ENCODE measurements at regions not wholly inside any gene's neighbourhood (a gene's known extent, or its start where the extent isn't known, plus 50 kb on each side); places are given as distances from the start of the nearest gene placed in this dataset.

DNA sequence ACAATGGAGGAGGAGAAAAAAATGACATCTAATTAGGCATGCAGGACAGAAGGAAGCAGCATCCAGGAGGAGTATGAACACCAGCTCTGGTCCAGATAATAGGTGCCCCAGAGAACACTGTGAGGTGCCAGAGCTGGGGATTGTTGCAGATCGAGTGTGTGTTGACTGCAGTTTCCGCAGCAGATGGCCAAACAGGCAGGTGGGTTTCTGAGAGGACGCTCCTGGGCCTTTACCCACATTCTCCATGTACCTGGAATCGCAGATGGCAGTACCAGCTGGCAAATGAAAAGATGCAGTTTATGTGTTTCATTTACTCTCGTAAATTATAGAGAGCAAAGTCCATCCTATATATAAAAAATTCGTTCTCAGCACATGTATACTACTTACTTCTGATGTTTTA, 182.2 kb upstream of the ISL1 start:
- TF ChIP-seq, protein P1, sequence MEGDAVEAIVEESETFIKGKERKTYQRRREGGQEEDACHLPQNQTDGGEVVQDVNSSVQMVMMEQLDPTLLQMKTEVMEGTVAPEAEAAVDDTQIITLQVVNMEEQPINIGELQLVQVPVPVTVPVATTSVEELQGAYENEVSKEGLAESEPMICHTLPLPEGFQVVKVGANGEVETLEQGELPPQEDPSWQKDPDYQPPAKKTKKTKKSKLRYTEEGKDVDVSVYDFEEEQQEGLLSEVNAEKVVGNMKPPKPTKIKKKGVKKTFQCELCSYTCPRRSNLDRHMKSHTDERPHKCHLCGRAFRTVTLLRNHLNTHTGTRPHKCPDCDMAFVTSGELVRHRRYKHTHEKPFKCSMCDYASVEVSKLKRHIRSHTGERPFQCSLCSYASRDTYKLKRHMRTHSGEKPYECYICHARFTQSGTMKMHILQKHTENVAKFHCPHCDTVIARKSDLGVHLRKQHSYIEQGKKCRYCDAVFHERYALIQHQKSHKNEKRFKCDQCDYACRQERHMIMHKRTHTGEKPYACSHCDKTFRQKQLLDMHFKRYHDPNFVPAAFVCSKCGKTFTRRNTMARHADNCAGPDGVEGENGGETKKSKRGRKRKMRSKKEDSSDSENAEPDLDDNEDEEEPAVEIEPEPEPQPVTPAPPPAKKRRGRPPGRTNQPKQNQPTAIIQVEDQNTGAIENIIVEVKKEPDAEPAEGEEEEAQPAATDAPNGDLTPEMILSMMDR (IDR thresholded peaks at IDR 0.05; ENCODE audit: insufficient read depth, low read length, poor library complexity, severe bottlenecking): no peak
- TF ChIP-seq EZH2phosphoT487 (conservative IDR thresholded peaks at IDR 0.05; ENCODE audit: low read length): no peak
